Neutrophil (primary cell): ENCODE measurements at regions not wholly inside any gene's neighbourhood (a gene's known extent, or its start where the extent isn't known, plus 50 kb on each side); places are given as distances from the start of the nearest gene placed in this dataset.

Source experiments
- H3K27ac ChIP-seq: fragments of 200-600 bp; sonication (generic); 2 replicates; pipeline ENCODE4 v1.5.1; 2016; ENCODE audit warnings: mild to moderate bottlenecking, moderate library complexity
- H3K27me3 ChIP-seq: fragments of 200-600 bp; sonication (generic); 2 replicates; pipeline ENCODE4 v1.6.0; 2016; ENCODE audit warnings: mild to moderate bottlenecking
- H3K36me3 ChIP-seq: fragments of 200-600 bp; sonication (generic); 2 replicates; pipeline ENCODE4 v1.5.1; 2017
- H3K4me1 ChIP-seq, 2 experiments: fragments of 200-600 bp in 1 of 2; sonication (generic) in 1 of 2; 1 replicate in 1 of 2; 2 replicates in 1 of 2; pipeline versions ENCODE4 v1.5.1 to v1.6.1; 2013 to 2016; ENCODE audit warnings: low read depth in 1 of 2, low read length in 1 of 2, mild to moderate bottlenecking in 1 of 2, moderate library complexity in 1 of 2; ENCODE audit not compliant: control insufficient read depth in 1 of 2, insufficient read depth in 1 of 2
- H3K4me3 ChIP-seq, 2 experiments: fragments of 200-600 bp in 1 of 2; sonication (generic) in 1 of 2; 1 replicate in 1 of 2; 2 replicates in 1 of 2; pipeline ENCODE4 v1.5.1; 2013 to 2016; ENCODE audit warnings: low read depth in 1 of 2, low read length in 1 of 2, mild to moderate bottlenecking in 1 of 2, moderate library complexity in 1 of 2
- H3K9me3 ChIP-seq: fragments of 200-600 bp; sonication (generic); 2 replicates; pipeline ENCODE4 v1.5.1; 2016
- CTCF ChIP-seq: fragments of 200-600 bp; sonication (generic); IDR thresholded peaks from 2 replicates; pipeline ENCODE4 v1.5.1; 2016; ENCODE audit warnings: antibody characterized with exemption

GRCh38 chr1:209379280-209379679 lies 204.2 kb upstream of the CAMK1G start:
- H3K4me3 ChIP-seq: no peak overlapping the region
- no peaks in the 10 kb centered on the region for H3K4me1 ChIP-seq
- TF ChIP-seq CTCF: no peak
- no peaks in the 10 kb centered on the region for H3K36me3 ChIP-seq
- no peaks in the 10 kb centered on the region for H3K27me3 ChIP-seq
- no peak overlapping the region for H3K27ac ChIP-seq
- no peaks in the 10 kb centered on the region for H3K9me3 ChIP-seq

- Histone ChIP-seq H3K4me1 (no peaks in the 10 kb centered on the region), H3K4me3 (no peak overlapping the region), H3K27ac (no peak overlapping the region), H3K36me3 (no peaks in the 10 kb centered on the region), H3K27me3 (no peaks in the 10 kb centered on the region), H3K9me3 (no peaks in the 10 kb centered on the region)
- TF ChIP-seq CTCF: no peak
Observed at GRCh38 chr1:209380420-209380819, 203.1 kb upstream of the CAMK1G start.

DNA sequence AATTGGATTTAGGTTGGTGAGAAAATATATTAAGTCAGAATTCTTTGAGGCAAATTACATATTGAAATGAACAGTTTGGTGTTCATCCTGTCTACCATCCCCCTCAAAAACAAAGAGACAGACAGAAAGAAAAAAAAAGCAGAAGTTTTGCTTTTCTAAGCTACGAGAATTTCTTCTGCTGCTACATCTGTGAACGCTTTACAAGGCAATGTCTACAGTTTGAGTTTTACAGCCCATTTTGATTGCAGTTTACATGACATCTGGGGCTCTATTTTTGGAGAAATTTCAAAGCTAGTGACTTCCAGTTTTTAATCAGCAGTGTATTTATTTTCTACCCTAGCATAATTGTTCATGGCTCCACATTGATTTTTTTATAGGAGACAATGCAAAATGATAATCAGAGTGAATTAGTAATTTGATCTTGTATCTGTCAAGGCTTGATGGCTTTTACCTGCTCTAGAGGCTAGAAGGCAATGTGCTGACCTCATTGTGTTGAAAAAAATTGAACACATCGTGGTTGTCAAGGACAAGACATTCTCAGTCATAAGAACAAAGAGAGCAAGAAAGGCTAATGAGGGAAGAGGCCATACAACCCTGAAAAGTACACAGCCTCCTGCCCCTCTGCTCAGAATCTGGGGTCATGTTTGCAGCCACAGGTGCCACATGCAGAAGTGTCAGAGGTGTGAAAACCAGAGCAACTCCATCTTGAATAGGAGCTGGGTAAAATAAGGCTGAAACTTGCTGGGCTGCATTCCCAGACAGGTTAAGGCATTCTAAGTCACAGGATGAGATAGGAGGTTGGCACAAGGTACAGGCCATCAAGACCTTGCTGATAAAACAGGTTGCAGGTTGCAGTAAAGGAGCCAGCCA lies 201.0 kb upstream of the CAMK1G start:
- no peak overlapping the region for H3K27ac ChIP-seq
- H3K4me1 ChIP-seq: no peaks in the 10 kb centered on the region
- no peaks in the 10 kb centered on the region for H3K36me3 ChIP-seq
- no peak for TF ChIP-seq CTCF
- H3K4me3 ChIP-seq: no peak overlapping the region
- no peaks in the 10 kb centered on the region for H3K27me3 ChIP-seq
- H3K9me3 ChIP-seq: no peaks in the 10 kb centered on the region

DNA sequence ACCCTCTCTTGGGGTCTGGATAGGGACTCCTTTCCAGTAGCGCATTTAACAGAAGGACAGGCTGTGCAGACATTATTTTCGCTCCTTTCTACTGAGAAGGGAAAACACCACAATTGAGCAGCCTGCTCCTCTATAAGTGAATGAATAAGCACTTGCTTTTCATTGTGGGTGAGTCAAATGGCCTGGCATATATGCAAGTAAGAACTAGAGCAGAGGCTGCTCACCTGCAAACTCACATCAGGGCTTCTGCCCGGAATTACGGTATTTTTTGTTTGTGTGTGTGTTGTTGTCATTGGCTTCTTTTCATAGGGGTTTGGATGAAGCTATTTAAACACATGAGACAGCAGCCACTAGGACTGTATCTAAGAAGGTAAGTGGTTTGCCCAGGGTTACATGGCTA lies 200.1 kb upstream of the CAMK1G start:
- no peak overlapping the region for H3K4me3 ChIP-seq

GRCh38 chr1:209383907-209384709 lies 199.4 kb upstream of the CAMK1G start:
- H3K9me3 ChIP-seq: no peaks in the 10 kb centered on the region
- no peak overlapping the region for H3K4me3 ChIP-seq
- no peak overlapping the region for H3K27ac ChIP-seq
- no peak for TF ChIP-seq CTCF
- no peaks in the 10 kb centered on the region for H3K36me3 ChIP-seq
- H3K27me3 ChIP-seq: no peaks in the 10 kb centered on the region
- H3K4me1 ChIP-seq: no peaks in the 10 kb centered on the region

More for the DNA sequence above, 200.1 kb upstream of the CAMK1G start:
- H3K27me3 ChIP-seq: no peaks in the 10 kb centered on the region
- no peaks in the 10 kb centered on the region for H3K36me3 ChIP-seq
- H3K4me1 ChIP-seq: no peaks in the 10 kb centered on the region
- H3K27ac ChIP-seq: no peak overlapping the region
- TF ChIP-seq CTCF: no peak
- H3K9me3 ChIP-seq: no peaks in the 10 kb centered on the region
